H1 (cell line): ENCODE measurements at regions not wholly inside any gene's neighbourhood (a gene's known extent, or its start where the extent isn't known, plus 50 kb on each side); places are given as distances from the start of the nearest gene placed in this dataset.

Source experiments
- CTCF ChIA-PET: fragments of 300-600 bp; sonication (Branson Sonifier 250); formaldehyde crosslinking; loops from one replicate; lab custom pipeline; 2021; ENCODE audit not compliant: partially characterized antibody; lab: Charles Lee
- POLR2A ChIA-PET: fragments of 300-600 bp; sonication (Branson Sonifier 250); formaldehyde crosslinking; loops from one replicate; lab custom pipeline; 2021; ENCODE audit warnings: inconsistent platforms; ENCODE audit not compliant: partially characterized antibody; lab: Charles Lee
- DNase-seq, 2 experiments: peaks; one replicate each; pipeline versions ENCODE4 v3.0.0 to v3.0.0-alpha.2; 2010 to 2022; ENCODE audit warnings: low spot score in 2 of 2, low read depth in 1 of 2, mixed read lengths in 1 of 2
- FAIRE-seq: peaks from 2 replicates; lab custom pipeline; 2011; peaks lifted over from hg19 to GRCh38; lab: Jason Lieb, UNC
- H2AFZ ChIP-seq: 2 replicates; pipeline ENCODE4 v1.8.1; 2012; ENCODE audit warnings: low read length, inconsistent platforms
- H2AK5ac ChIP-seq: 2 replicates; pipeline ENCODE4 v1.6.1; 2013; ENCODE audit warnings: low read depth, low read length
- H2BK120ac ChIP-seq: replicated peaks from 2 replicates; pipeline ENCODE3; 2013; ENCODE audit warnings: low read depth, low read length, inconsistent platforms
- H2BK12ac ChIP-seq: 2 replicates; pipeline ENCODE4 v1.6.1; 2013; ENCODE audit warnings: low read depth, low read length
- H2BK15ac ChIP-seq: 2 replicates; pipeline ENCODE4 v1.6.1; 2013; ENCODE audit warnings: low read length
- H2BK20ac ChIP-seq: 2 replicates; pipeline ENCODE4 v1.6.1; 2013; ENCODE audit warnings: low read length
- H2BK5ac ChIP-seq: 2 replicates; pipeline ENCODE4 v1.6.1; 2013; ENCODE audit warnings: low read depth, low read length
- H3K14ac ChIP-seq: 2 replicates; pipeline ENCODE4 v1.6.1; 2013; ENCODE audit warnings: inconsistent platforms; ENCODE audit not compliant: insufficient read length
- H3K18ac ChIP-seq: 2 replicates; pipeline ENCODE4 v1.6.1; 2013; ENCODE audit warnings: low read length; ENCODE audit errors: extremely low read depth
- H3K23ac ChIP-seq: 2 replicates; pipeline ENCODE4 v1.6.1; 2013; ENCODE audit warnings: inconsistent platforms; ENCODE audit not compliant: insufficient read length
- H3K23me2 ChIP-seq: 2 replicates; pipeline ENCODE4 v1.6.1; 2013; ENCODE audit warnings: low read depth, low read length
- H3K27ac ChIP-seq: 2 replicates; pipeline ENCODE4 v1.6.1; 2011; ENCODE audit warnings: low read depth, low read length, inconsistent platforms
- H3K27me3 ChIP-seq, 4 experiments: replicated peaks in 1 of 4; 1 replicate in 1 of 4; 2 replicates in 3 of 4; pipeline versions ENCODE4 v1.6.1 to v1.8.1; 2011 to 2013; ENCODE audit warnings: low read length in 3 of 4, mild to moderate bottlenecking in 3 of 4, inconsistent platforms in 2 of 4, mixed read lengths in 2 of 4, moderate library complexity in 1 of 4; ENCODE audit not compliant: control insufficient read depth in 3 of 4, insufficient read depth in 3 of 4; ENCODE audit errors: extremely low read depth in 1 of 4
- H3K36me3 ChIP-seq, 4 experiments: 2 replicates each; pipeline versions ENCODE4 v1.6.1 to v1.8.1; 2011 to 2013; ENCODE audit warnings: mild to moderate bottlenecking in 4 of 4, low read length in 3 of 4, moderate library complexity in 2 of 4, control low read depth in 1 of 4, inconsistent platforms in 1 of 4; ENCODE audit not compliant: insufficient read depth in 4 of 4, control insufficient read depth in 2 of 4
- H3K4ac ChIP-seq: replicated peaks from 2 replicates; pipeline ENCODE3; 2013; ENCODE audit warnings: low read length, low read depth, mixed read lengths, inconsistent platforms; ENCODE audit not compliant: insufficient read length
- H3K4me1 ChIP-seq, 4 experiments: replicated peaks in 1 of 4; 1 replicate in 1 of 4; 2 replicates in 3 of 4; pipeline versions ENCODE4 v1.6.1 to v1.8.1; 2011 to 2013; ENCODE audit warnings: low read length in 3 of 4, inconsistent platforms in 2 of 4, mixed read lengths in 1 of 4; ENCODE audit not compliant: insufficient read depth in 4 of 4, control insufficient read depth in 3 of 4
- H3K4me2 ChIP-seq, 2 experiments: 2 replicates each; pipeline versions ENCODE4 v1.6.1 to v1.8.1; 2011 to 2013; ENCODE audit warnings: low read depth in 2 of 2, low read length in 2 of 2, control low read depth in 1 of 2, inconsistent platforms in 1 of 2, mild to moderate bottlenecking in 1 of 2; ENCODE audit not compliant: insufficient read depth in 1 of 2
- H3K4me3 ChIP-seq, 4 experiments: fragments of 200-600, 300-600 bp in 1 of 4; sonication (generic), shearing (Covaris generic), sonication (Bioruptor Twin) in 1 of 4; 2 replicates each; pipeline versions ENCODE4 v1.5.1 to v1.8.1; 2011 to 2016; ENCODE audit warnings: low read length in 4 of 4, low read depth in 3 of 4, control low read depth in 2 of 4, inconsistent platforms in 2 of 4, mild to moderate bottlenecking in 2 of 4, mixed read lengths in 1 of 4, moderate library complexity in 1 of 4; ENCODE audit not compliant: insufficient read depth in 2 of 4; ENCODE audit errors: extremely low read depth in 1 of 4
- H3K56ac ChIP-seq: replicated peaks from 2 replicates; pipeline ENCODE3; 2013; ENCODE audit warnings: low read depth, mild to moderate bottlenecking, mixed read lengths, low read length, inconsistent platforms; ENCODE audit not compliant: insufficient read length
- H3K79me1 ChIP-seq: 2 replicates; pipeline ENCODE4 v1.6.1; 2013; ENCODE audit warnings: low read depth, low read length, control low read depth
- H3K79me2 ChIP-seq, 2 experiments: 2 replicates each; pipeline versions ENCODE4 v1.6.1 to v1.8.1; 2012 to 2013; ENCODE audit warnings: low read length in 2 of 2, mild to moderate bottlenecking in 2 of 2, inconsistent platforms in 1 of 2; ENCODE audit not compliant: insufficient read depth in 2 of 2, control insufficient read depth in 1 of 2
- H3K9ac ChIP-seq, 4 experiments: replicated peaks in 1 of 4; 1 replicate in 1 of 4; 2 replicates in 3 of 4; pipeline versions ENCODE4 v1.6.1 to v1.8.1; 2011 to 2013; ENCODE audit warnings: low read depth in 3 of 4, low read length in 3 of 4, control low read depth in 2 of 4, mild to moderate bottlenecking in 2 of 4, moderate library complexity in 2 of 4, inconsistent platforms in 1 of 4; ENCODE audit errors: extremely low read depth in 1 of 4
- H3K9me3 ChIP-seq, 2 experiments: 2 replicates each; pipeline versions ENCODE4 v1.6.1 to v1.8.1; 2012 to 2013; ENCODE audit warnings: mild to moderate bottlenecking in 2 of 2, moderate library complexity in 2 of 2, control low read depth in 1 of 2, inconsistent platforms in 1 of 2, low read depth in 1 of 2, low read length in 1 of 2, mixed read lengths in 1 of 2; ENCODE audit not compliant: insufficient read depth in 2 of 2
- H4K20me1 ChIP-seq, 2 experiments: replicated peaks in 1 of 2; 2 replicates each; pipeline versions ENCODE3 to v1.8.1; 2011 to 2013; ENCODE audit warnings: inconsistent platforms in 2 of 2, low read length in 2 of 2, mild to moderate bottlenecking in 1 of 2; ENCODE audit not compliant: insufficient read depth in 2 of 2, control insufficient read depth in 1 of 2
- H4K5ac ChIP-seq: 2 replicates; pipeline ENCODE4 v1.6.1; 2013; ENCODE audit warnings: low read length, low read depth, mixed read lengths, inconsistent platforms; ENCODE audit not compliant: insufficient read length
- H4K8ac ChIP-seq: 2 replicates; pipeline ENCODE4 v1.8.0; 2013; ENCODE audit warnings: mild to moderate bottlenecking, moderate library complexity, low read length, inconsistent platforms; ENCODE audit not compliant: insufficient read depth; ENCODE audit errors: extremely low read depth
- H4K91ac ChIP-seq: replicated peaks from 2 replicates; pipeline ENCODE3; 2013; ENCODE audit warnings: low read length, mixed read lengths, inconsistent platforms; ENCODE audit not compliant: insufficient read length
- ASH2L ChIP-seq: fragments of 200-600, 300-600 bp; sonication (generic); IDR thresholded peaks from one replicate; pipeline ENCODE4 v1.7.1; 2017; ENCODE audit warnings: low read length
- CTBP2 ChIP-seq: IDR thresholded peaks from 2 replicates; pipeline ENCODE4 v1.7.0; 2011; ENCODE audit warnings: borderline replicate concordance, mild to moderate bottlenecking, moderate library complexity, mixed read lengths, low read length; ENCODE audit not compliant: insufficient read depth, insufficient read length
- GTF2F1 ChIP-seq: IDR thresholded peaks from 2 replicates; pipeline ENCODE4 v1.6.1; 2012; ENCODE audit warnings: low read depth, low read length, improper control_type of control experiment, borderline replicate concordance
- POLR2A ChIP-seq, 2 experiments: IDR thresholded peaks; 1 replicate in 1 of 2; 2 replicates in 1 of 2; pipeline ENCODE4 v1.6.1; 2011; ENCODE audit warnings: low read depth in 2 of 2, low read length in 2 of 2, mild to moderate bottlenecking in 2 of 2; ENCODE audit errors: control extremely low read depth in 1 of 2
- RAD21 ChIP-seq, 2 experiments: IDR thresholded peaks in 1 of 2; conservative IDR thresholded peaks in 1 of 2; 2 replicates each; pipeline ENCODE4 v1.6.1; 2011; ENCODE audit warnings: low read depth in 2 of 2, low read length in 2 of 2, improper control_type of control experiment in 1 of 2, inconsistent platforms in 1 of 2, mild to moderate bottlenecking in 1 of 2, moderate library complexity in 1 of 2
- SAP30 ChIP-seq: fragments of 300-600 bp; sonication (generic); IDR thresholded peaks from 2 replicates; pipeline ENCODE4 v1.7.1; 2012; ENCODE audit warnings: low read length, moderate library complexity, mild to moderate bottlenecking, inconsistent platforms; ENCODE audit not compliant: insufficient read depth, insufficient replicate concordance
- TCF12 ChIP-seq: IDR thresholded peaks from 2 replicates; pipeline ENCODE4 v1.6.1; 2011; ENCODE audit warnings: low read depth, mild to moderate bottlenecking, low read length
- WGBS, 2 experiments: shearing (Covaris generic) in 1 of 2; methylation state at CpG; one replicate each; pipeline versions ENCODE4 v1.1.6 to v1.1.7; 2013 to 2015; ENCODE audit warnings: low lambda C conversion rate in 2 of 2, mixed read lengths in 2 of 2, inconsistent platforms in 1 of 2, low coverage in 1 of 2, missing lambda C conversion rate in 1 of 2; ENCODE audit not compliant: insufficient replicate concordance in 2 of 2, insufficient coverage in 1 of 2, insufficient read length in 1 of 2; ENCODE audit errors: extremely low coverage in 1 of 2, missing lambda C conversion rate in 1 of 2; 5-methylcytosine and 5-hydroxymethylcytosine counted together

DNA sequence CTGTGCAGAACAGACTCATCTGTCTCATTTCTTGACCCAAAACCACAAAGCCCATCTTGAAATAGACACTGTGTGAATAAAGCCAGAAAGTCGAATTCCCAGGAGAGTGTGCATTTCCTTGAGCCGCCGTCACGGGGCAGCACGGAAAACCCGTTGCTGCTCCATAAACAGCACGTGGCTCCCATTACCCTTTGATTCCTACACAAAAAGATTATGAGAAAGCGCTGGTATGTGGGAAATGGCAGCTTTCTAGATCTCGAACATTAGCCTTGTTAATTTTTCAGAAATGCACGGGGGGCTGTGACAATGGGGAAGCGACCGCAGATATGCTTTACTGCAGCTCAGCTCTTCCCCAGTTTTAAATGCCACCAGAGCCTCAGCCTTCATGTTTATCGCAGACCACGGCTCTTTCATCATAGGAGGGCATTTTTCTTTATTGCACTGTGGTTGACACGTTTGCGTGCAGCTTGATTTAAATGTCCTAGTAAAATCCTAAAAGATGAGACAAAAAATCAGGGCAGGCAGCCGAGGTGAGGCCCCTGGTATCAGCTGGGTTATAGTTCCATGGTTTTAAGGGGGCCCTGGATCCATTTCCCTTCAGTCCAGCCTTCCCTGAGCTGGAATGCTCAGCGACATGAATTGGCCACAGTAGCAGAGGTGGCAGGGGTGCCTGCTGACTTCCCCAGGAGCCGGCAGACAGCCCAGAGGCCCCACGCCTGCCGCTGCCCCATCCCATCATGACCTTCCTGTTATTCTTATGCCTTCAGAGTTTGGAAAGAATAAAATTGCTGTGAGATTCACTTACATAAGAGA, 249.3 kb downstream of the NDUFA10 start:
- H3K27me3 ChIP-seq: no peaks in the 10 kb centered on the region
- no peak overlapping the region for H2BK20ac ChIP-seq
- no peak overlapping the region for H3K4me3 ChIP-seq
- H3K79me1 ChIP-seq: no peaks in the 10 kb centered on the region
- no peak overlapping the region for H3K23ac ChIP-seq
- H3K23me2 ChIP-seq: no peaks in the 10 kb centered on the region
- no peak overlapping the region for H2BK12ac ChIP-seq
- H4K91ac ChIP-seq: no peak overlapping the region
- no peaks in the 10 kb centered on the region for H3K36me3 ChIP-seq
- 89% methylated on average over 21 of the region's 21 CpGs; no CpG with 5 or more reads in 1 of the 2 experiments for WGBS, 2 experiments
- H3K18ac ChIP-seq: no peak overlapping the region
- H2AFZ ChIP-seq: no peak overlapping the region
- H2BK15ac ChIP-seq: no peak overlapping the region
- no peak overlapping the region for H3K27ac ChIP-seq
- H4K5ac ChIP-seq: no peak overlapping the region
- FAIRE-seq (no peak), DNase-seq (no peak)
- no peak overlapping the region for H3K14ac ChIP-seq
- no peak overlapping the region for H2BK5ac ChIP-seq
- H3K9me3 ChIP-seq: peaks cover 5 to 11% of the 10 kb centered on the region in 2 experiments; a peak in 2 of 4 replicates
- TF ChIP-seq GTF2F1 (no peak), ASH2L (no peak), CTBP2 (no peak), POLR2A (IDR thresholded peaks at IDR 0.05; ENCODE audit: control extremely low read depth in 1 of 2, low read depth in 2 of 2, low read length in 2 of 2) (no peak), RAD21 (IDR thresholded peaks at IDR 0.05 in 1 of 2, conservative IDR thresholded peaks at IDR 0.05 in 1 of 2; ENCODE audit: low read depth in 2 of 2, low read length in 2 of 2) (no peak), TCF12 (no peak), SAP30 (no peak)
- H4K20me1 ChIP-seq: no peaks in the 10 kb centered on the region
- H4K8ac ChIP-seq: no peak overlapping the region
- POLR2A ChIA-PET: no interaction called here
- H3K79me2 ChIP-seq: no peaks in the 10 kb centered on the region
- H3K4ac ChIP-seq: no peak overlapping the region
- no peak overlapping the region for H3K56ac ChIP-seq
- no peak overlapping the region for H3K9ac ChIP-seq
- H3K4me2 ChIP-seq: no peak overlapping the region
- no peak overlapping the region for H2AK5ac ChIP-seq
- no peak overlapping the region for H2BK120ac ChIP-seq
- no peaks in the 10 kb centered on the region for H3K4me1 ChIP-seq
- CTCF ChIA-PET: no interaction called here
